HG02588 (cell line): ENCODE measurements at regions not wholly inside any gene's neighbourhood (a gene's known extent, or its start where the extent isn't known, plus 50 kb on each side); places are given as distances from the start of the nearest gene placed in this dataset.
A peak's percentile ranks its signal among the peaks of the same experiment; 100 is the strongest.
"Not testable (repeated sequence)": the region's sequence is repeated elsewhere in the genome, so short reads cannot be mapped to it uniquely, and the experiment has no call there.

ENCODE experiments used
- ATAC-seq: cut with Tn5 transposase; IDR thresholded peaks from one replicate; pipeline ENCODE4 v1.9.1; 2021; ENCODE audit warnings: mild to moderate bottlenecking, moderate library complexity; ENCODE audit not compliant: unreplicated experiment

GRCh38 chr2:87631402-87631801 is 116.5 kb upstream of the PLGLB2 start:
- ATAC-seq: peak; percentile 46

GRCh38 chr2:87633287-87633963 is 114.5 kb upstream of the PLGLB2 start:
- ATAC-seq: not testable (repeated sequence)

- not testable (repeated sequence) for ATAC-seq
Measured at GRCh38 chr2:87634106-87634505, 113.8 kb upstream of the PLGLB2 start.

GRCh38 chr2:87634971-87635650 is 112.8 kb upstream of the PLGLB2 start:
- ATAC-seq: not testable (repeated sequence)

GRCh38 chr2:87636246-87636645 is 111.6 kb upstream of the PLGLB2 start:
- not testable (repeated sequence) for ATAC-seq

- ATAC-seq: not testable (repeated sequence)
Measured at GRCh38 chr2:87636735-87637134, 111.2 kb upstream of the PLGLB2 start.

- ATAC-seq: not testable (repeated sequence)
Measured at GRCh38 chr2:87637249-87637990, 110.5 kb upstream of the PLGLB2 start.

GRCh38 chr2:87638114-87638807 is 109.6 kb upstream of the PLGLB2 start:
- ATAC-seq: not testable (repeated sequence)

GRCh38 chr2:87638872-87639271 is 109.0 kb upstream of the PLGLB2 start:
- not testable (repeated sequence) for ATAC-seq

- not testable (repeated sequence) for ATAC-seq
Measured at GRCh38 chr2:87639801-87640440, 108.0 kb upstream of the PLGLB2 start.

- not testable (repeated sequence) for ATAC-seq
Measured at GRCh38 chr2:87640961-87641563, 106.8 kb upstream of the PLGLB2 start.

GRCh38 chr2:87643165-87643564 is 104.7 kb upstream of the PLGLB2 start:
- not testable (repeated sequence) for ATAC-seq

- not testable (repeated sequence) for ATAC-seq
Measured at GRCh38 chr2:87647737-87648498, 100.0 kb upstream of the PLGLB2 start.

GRCh38 chr2:87648815-87649214 is 99.1 kb upstream of the PLGLB2 start:
- ATAC-seq: not testable (repeated sequence)

- ATAC-seq: not testable (repeated sequence)
Measured at GRCh38 chr2:87649871-87650270, 98.0 kb upstream of the PLGLB2 start.

- ATAC-seq: not testable (repeated sequence)
Measured at GRCh38 chr2:87650837-87651236, 97.0 kb upstream of the PLGLB2 start.

GRCh38 chr2:87651589-87651988 is 96.3 kb upstream of the PLGLB2 start:
- not testable (repeated sequence) for ATAC-seq

GRCh38 chr2:87653373-87653772 is 94.5 kb upstream of the PLGLB2 start:
- ATAC-seq: not testable (repeated sequence)

GRCh38 chr2:87654136-87654814 is 93.6 kb upstream of the PLGLB2 start:
- ATAC-seq: not testable (repeated sequence)
